Natural killer cell (primary cell): ENCODE measurements at regions not wholly inside any gene's neighbourhood (a gene's known extent, or its start where the extent isn't known, plus 50 kb on each side); places are given as distances from the start of the nearest gene placed in this dataset.
"Not testable (repeated sequence)": the region's sequence is repeated elsewhere in the genome, so short reads cannot be mapped to it uniquely, and the experiment has no call there.

Source experiments
- ATAC-seq, 3 donors: fragments of 150-1000 bp in 2 of 3; fragments of 200-7000 bp in 1 of 3; cut with Tn5 transposase; 1 replicate in 1 of 3; 2 replicates in 2 of 3; pipeline ENCODE4 v1.10.0; 2021; ENCODE audit warnings: mild to moderate bottlenecking in 2 of 3, moderate library complexity in 2 of 3
- DNase-seq, 2 donors: peaks; one replicate each; pipeline versions ENCODE4 v3.0.0 to v3.0.0-alpha.2; 2013 to 2021; ENCODE audit warnings: mixed read lengths in 1 of 2
- H3K27ac ChIP-seq: one replicate; pipeline ENCODE4 v1.5.1; 2013; ENCODE audit warnings: mild to moderate bottlenecking, low read length
- H3K27me3 ChIP-seq: one replicate; pipeline ENCODE4 v1.6.1; 2013; ENCODE audit warnings: low read length; ENCODE audit not compliant: control insufficient read depth, insufficient read depth
- H3K36me3 ChIP-seq: one replicate; pipeline ENCODE4 v1.6.1; 2013; ENCODE audit warnings: low read length; ENCODE audit not compliant: control insufficient read depth, insufficient read depth
- H3K4me1 ChIP-seq: one replicate; pipeline ENCODE4 v1.6.1; 2013; ENCODE audit warnings: low read length; ENCODE audit not compliant: control insufficient read depth, insufficient read depth
- H3K4me3 ChIP-seq: one replicate; pipeline ENCODE4 v1.5.1; 2013; ENCODE audit warnings: low read length
- H3K9me3 ChIP-seq: one replicate; pipeline ENCODE4 v1.6.1; 2013; ENCODE audit warnings: low read length; ENCODE audit not compliant: control insufficient read depth, insufficient read depth
- H3K27ac Mint-ChIP-seq, 2 donors: one replicate each; pipeline ENCODE4 v1.8.0; 2022; ENCODE audit warnings: mild to moderate bottlenecking in 2 of 2, mixed read lengths in 2 of 2, moderate library complexity in 1 of 2
- H3K27me3 Mint-ChIP-seq, 2 donors: one replicate each; pipeline ENCODE4 v1.8.0; 2022; ENCODE audit warnings: low read depth in 2 of 2, mixed read lengths in 2 of 2
- H3K36me3 Mint-ChIP-seq: one replicate; pipeline ENCODE4 v1.8.0; 2022; ENCODE audit warnings: mixed read lengths
- H3K4me1 Mint-ChIP-seq, 2 donors: one replicate each; pipeline ENCODE4 v1.8.0; 2022; ENCODE audit warnings: mixed read lengths in 2 of 2
- H3K4me3 Mint-ChIP-seq: one replicate; pipeline ENCODE4 v1.8.0; 2022; ENCODE audit warnings: mild to moderate bottlenecking, moderate library complexity, mixed read lengths
- H3K9me3 Mint-ChIP-seq, 2 donors: one replicate each; pipeline ENCODE4 v1.8.0; 2022; ENCODE audit warnings: mixed read lengths in 2 of 2
- WGBS: methylation state at CpG from one replicate; pipeline ENCODE4 v1.1.7; 2013; ENCODE audit warnings: missing lambda C conversion rate; ENCODE audit not compliant: insufficient coverage; 5-methylcytosine and 5-hydroxymethylcytosine counted together
- intact Hi-C: fragments of 100-400 bp; cut with micrococcal nuclease; formaldehyde crosslinking; loops from one replicate; pipeline ENCODE4 v1.14.2; 2022

DNA sequence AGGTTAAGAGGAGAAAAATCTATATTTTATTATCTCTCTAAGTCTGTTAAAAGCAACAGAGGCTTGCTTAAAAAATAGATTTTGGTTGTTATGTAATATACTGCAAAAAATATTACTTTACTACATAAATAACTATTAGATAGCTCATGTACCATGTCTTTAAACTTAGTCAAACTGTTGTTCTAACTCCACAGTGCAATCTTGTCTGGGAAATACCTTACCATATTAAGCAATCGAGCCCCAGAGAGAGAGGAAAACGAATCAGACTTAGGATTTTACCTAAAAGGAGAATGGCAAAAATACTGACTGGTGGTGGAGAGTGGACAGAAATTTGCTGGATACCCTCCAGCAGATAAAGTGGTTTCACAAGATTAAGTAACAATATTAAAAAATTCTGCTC lies 647.0 kb downstream of the CDY1 start:
- intact Hi-C loops, H3K4me1 ChIP-seq, H3K36me3 Mint-ChIP-seq, ATAC-seq, H3K27ac ChIP-seq, H3K9me3 Mint-ChIP-seq, H3K27me3 Mint-ChIP-seq, DNase-seq, H3K27ac Mint-ChIP-seq, H3K36me3 ChIP-seq, H3K4me3 Mint-ChIP-seq, H3K4me1 Mint-ChIP-seq, H3K27me3 ChIP-seq, H3K9me3 ChIP-seq, H3K4me3 ChIP-seq: not testable (repeated sequence)
- WGBS = no CpG with 5 or more reads among the region's 2 CpGs

- not testable (repeated sequence) for ATAC-seq, H3K27me3 Mint-ChIP-seq
These were observed 651.2 kb downstream of the CDY1 start for GRCh38 chrY:26273089-26273488.

GRCh38 chrY:26306046-26306445 lies 684.1 kb downstream of the CDY1 start:
- intact Hi-C loops, H3K9me3 ChIP-seq, ATAC-seq, H3K4me3 Mint-ChIP-seq, H3K27me3 Mint-ChIP-seq, H3K27me3 ChIP-seq, H3K27ac Mint-ChIP-seq, DNase-seq, H3K4me1 Mint-ChIP-seq, H3K4me1 ChIP-seq, H3K27ac ChIP-seq, H3K36me3 Mint-ChIP-seq, H3K36me3 ChIP-seq, H3K9me3 Mint-ChIP-seq, H3K4me3 ChIP-seq: not testable (repeated sequence)

More at GRCh38 chrY:26273089-26273488, 651.2 kb downstream of the CDY1 start:
- H3K27ac Mint-ChIP-seq, H3K27me3 ChIP-seq, H3K4me3 Mint-ChIP-seq, H3K4me3 ChIP-seq, H3K27ac ChIP-seq, H3K36me3 Mint-ChIP-seq, H3K4me1 Mint-ChIP-seq, DNase-seq, intact Hi-C loops, H3K4me1 ChIP-seq, H3K9me3 ChIP-seq, H3K36me3 ChIP-seq, H3K9me3 Mint-ChIP-seq: not testable (repeated sequence)
- WGBS = no CpG with 5 or more reads among the region's 2 CpGs

GRCh38 chrY:26306630-26307385 lies 684.9 kb downstream of the CDY1 start:
- H3K27ac Mint-ChIP-seq, H3K9me3 Mint-ChIP-seq, H3K36me3 ChIP-seq, H3K27me3 Mint-ChIP-seq, ATAC-seq, DNase-seq, H3K4me1 Mint-ChIP-seq, H3K4me3 Mint-ChIP-seq, H3K4me1 ChIP-seq, H3K27me3 ChIP-seq, H3K36me3 Mint-ChIP-seq, H3K4me3 ChIP-seq, intact Hi-C loops, H3K9me3 ChIP-seq, H3K27ac ChIP-seq: not testable (repeated sequence)
- no CpG with 5 or more reads among the region's 1 CpG for WGBS

- H3K36me3 ChIP-seq, ATAC-seq, H3K9me3 Mint-ChIP-seq, H3K27ac Mint-ChIP-seq, DNase-seq, intact Hi-C loops, H3K27ac ChIP-seq, H3K4me1 Mint-ChIP-seq, H3K27me3 Mint-ChIP-seq, H3K4me1 ChIP-seq, H3K27me3 ChIP-seq, H3K4me3 ChIP-seq, H3K4me3 Mint-ChIP-seq, H3K36me3 Mint-ChIP-seq, H3K9me3 ChIP-seq: not testable (repeated sequence)
These were observed 686.4 kb downstream of the CDY1 start for GRCh38 chrY:26308308-26308707.

DNA sequence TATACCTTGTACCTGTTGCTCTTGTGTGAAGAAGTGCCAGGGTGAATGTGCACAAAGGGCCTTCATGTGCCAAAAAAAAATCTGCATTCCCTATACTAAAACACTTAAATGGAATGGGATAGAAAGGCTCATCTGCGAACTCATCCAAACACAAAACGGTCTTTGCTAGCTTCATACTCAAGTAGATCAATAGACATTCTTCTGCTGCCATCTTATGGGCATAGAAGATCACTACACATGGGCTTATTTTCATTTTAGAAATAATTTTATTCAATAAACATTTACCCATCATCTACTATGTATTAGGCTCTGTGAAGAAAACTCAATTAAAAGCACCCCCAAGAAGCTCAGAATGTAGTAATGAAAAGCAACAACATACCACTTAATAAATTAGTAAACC lies 693.1 kb downstream of the CDY1 start:
- H3K27me3 Mint-ChIP-seq, H3K27ac ChIP-seq, intact Hi-C loops, H3K4me3 Mint-ChIP-seq, H3K4me1 Mint-ChIP-seq, H3K27me3 ChIP-seq, ATAC-seq, H3K4me3 ChIP-seq, H3K36me3 Mint-ChIP-seq, H3K9me3 ChIP-seq, H3K9me3 Mint-ChIP-seq, H3K4me1 ChIP-seq, H3K36me3 ChIP-seq, H3K27ac Mint-ChIP-seq: not testable (repeated sequence)
- DNase-seq = peak in 1 of 2 donors; percentile 56
- WGBS = 17% methylated on average over 1 of the region's 2 CpGs

- H3K36me3 ChIP-seq, H3K4me3 ChIP-seq, H3K4me1 ChIP-seq, H3K27ac Mint-ChIP-seq, H3K9me3 Mint-ChIP-seq, H3K27me3 ChIP-seq, H3K27me3 Mint-ChIP-seq, ATAC-seq, DNase-seq, H3K27ac ChIP-seq, H3K36me3 Mint-ChIP-seq, intact Hi-C loops, H3K9me3 ChIP-seq, H3K4me1 Mint-ChIP-seq, H3K4me3 Mint-ChIP-seq: not testable (repeated sequence)
- WGBS = 33% methylated on average over 1 of the region's 2 CpGs
These were observed 697.7 kb downstream of the CDY1 start for GRCh38 chrY:26319488-26320202.

DNA sequence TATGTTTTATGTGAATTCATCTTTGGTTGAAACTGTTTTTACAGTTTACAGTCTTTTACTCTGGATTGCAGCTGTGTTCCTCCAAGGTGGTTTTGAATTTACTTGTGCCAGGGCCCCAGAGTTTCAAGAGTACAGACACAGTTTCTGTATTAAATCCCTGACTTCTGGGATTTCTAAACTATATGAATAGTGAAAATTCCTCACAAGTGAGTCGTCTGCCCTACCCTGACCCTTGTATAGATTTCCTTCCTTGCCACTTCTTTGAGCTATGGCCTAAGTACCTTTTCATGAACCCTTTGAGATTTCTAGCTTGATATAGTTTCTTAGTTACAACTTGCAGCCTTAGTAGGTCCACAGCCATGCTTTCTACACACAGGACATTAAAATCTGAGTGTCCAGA lies 700.8 kb downstream of the CDY1 start:
- H3K4me3 ChIP-seq, H3K27me3 Mint-ChIP-seq, H3K4me1 Mint-ChIP-seq, H3K9me3 Mint-ChIP-seq, H3K4me3 Mint-ChIP-seq, H3K36me3 Mint-ChIP-seq, H3K27ac ChIP-seq, H3K27ac Mint-ChIP-seq, H3K9me3 ChIP-seq, ATAC-seq, intact Hi-C loops, H3K36me3 ChIP-seq, DNase-seq, H3K4me1 ChIP-seq, H3K27me3 ChIP-seq: not testable (repeated sequence)
- WGBS = 40% methylated on average over 1 of the region's 1 CpG
